ENCODE measurements at regions not wholly inside any gene's neighbourhood (a gene's known extent, or its start where the extent isn't known, plus 50 kb on each side); places are given as distances from the start of the nearest gene placed in this dataset.
"Not testable (repeated sequence)": the region's sequence is repeated elsewhere in the genome, so short reads cannot be mapped to it uniquely, and the experiment has no call there.

DNA sequence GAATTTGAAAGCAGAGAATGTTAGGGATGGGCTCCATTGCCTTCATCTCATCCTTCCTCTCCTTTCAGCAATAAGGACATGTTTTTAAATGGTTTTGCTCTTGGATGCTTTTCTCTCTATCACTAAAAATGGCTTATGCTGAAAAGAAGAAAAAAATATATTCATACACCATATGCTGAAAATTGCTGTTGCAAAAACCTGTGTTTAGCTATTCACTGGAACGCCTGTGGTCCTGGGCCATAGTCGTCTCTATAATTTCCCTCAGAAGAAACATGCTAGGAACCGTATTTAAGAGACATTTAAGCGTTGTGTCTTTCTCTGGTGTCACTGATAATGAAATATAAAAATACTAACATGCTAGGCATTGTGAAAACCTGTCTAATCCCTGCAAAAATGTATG, 324.9 kb downstream of the TSN start:
- no peak overlapping the region for H3K4me3 ChIP-seq (ENCODE audit: low read length in 2 of 2)
- H3K27me3 ChIP-seq (ENCODE audit: control insufficient read depth in 2 of 2, insufficient read depth in 1 of 2, low read length in 1 of 2): no peaks in the 10 kb centered on the region
- H3K9me3 ChIP-seq (ENCODE audit: control insufficient read depth in 2 of 2, insufficient read depth in 1 of 2, low read length in 1 of 2): no peaks in the 10 kb centered on the region
- H3K27ac ChIP-seq (ENCODE audit: low read depth in 1 of 2, low read length in 1 of 2): no peak overlapping the region
- H3K4me1 ChIP-seq (ENCODE audit: control insufficient read depth in 2 of 2, insufficient read depth in 2 of 2, low read length in 2 of 2): no peaks in the 10 kb centered on the region
- 97% methylated on average over 4 of the region's 4 CpGs for WGBS
- H3K36me3 ChIP-seq (ENCODE audit: control insufficient read depth in 2 of 2, insufficient read depth in 2 of 2, low read length in 1 of 2): no peaks in the 10 kb centered on the region
- no peak for DNase-seq (ENCODE audit: low read depth in 6 of 9, low spot score in 9 of 9)

DNA sequence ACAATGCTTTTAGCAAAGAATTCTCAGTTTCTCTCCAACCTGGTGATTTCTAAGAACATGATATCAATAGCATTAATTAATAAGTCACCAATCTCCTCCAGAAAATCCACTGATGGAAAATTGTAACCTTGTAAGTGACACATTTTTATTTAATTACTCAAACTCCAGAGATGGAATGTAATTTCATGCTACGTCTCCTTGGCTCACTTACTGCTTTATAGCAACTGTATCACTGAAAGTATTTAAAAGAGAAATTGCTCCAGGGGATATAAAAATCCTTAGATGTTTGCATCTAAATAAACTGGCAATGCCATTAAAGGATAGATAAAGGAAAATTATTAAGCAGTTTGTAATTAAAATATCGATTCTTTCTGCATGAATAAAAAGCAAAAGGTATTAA, 325.4 kb downstream of the TSN start:
- DNase-seq (ENCODE audit: low read depth in 6 of 9, low spot score in 9 of 9): no peak
- WGBS: 91% methylated on average over 2 of the region's 2 CpGs

DNA sequence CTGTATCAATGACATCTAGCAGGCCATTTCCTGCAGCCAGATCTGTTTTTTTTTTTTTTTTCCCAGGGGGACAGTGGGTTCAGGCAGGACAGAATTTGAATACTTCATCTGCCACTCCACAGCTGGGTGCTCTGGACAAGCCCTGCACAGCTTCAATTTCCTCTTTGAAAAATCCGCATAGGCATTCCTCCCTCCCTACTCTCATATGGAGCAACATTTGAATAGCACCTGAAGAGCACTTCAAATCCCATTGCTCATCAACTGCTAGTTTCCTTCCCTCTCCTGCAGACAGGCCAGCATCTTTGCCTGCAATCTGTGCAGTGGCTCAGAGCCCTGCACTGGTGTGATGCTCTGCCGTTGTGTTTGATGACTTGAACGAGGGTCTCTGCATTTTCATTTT, 326.3 kb downstream of the TSN start:
- H3K27me3 ChIP-seq (ENCODE audit: control insufficient read depth in 2 of 2, insufficient read depth in 1 of 2, low read length in 1 of 2): no peaks in the 10 kb centered on the region
- WGBS: 91% methylated on average over 3 of the region's 3 CpGs
- DNase-seq (ENCODE audit: low read depth in 6 of 9, low spot score in 9 of 9): no peak
- no peak overlapping the region for H3K4me3 ChIP-seq (ENCODE audit: low read length in 2 of 2)
- H3K4me1 ChIP-seq (ENCODE audit: control insufficient read depth in 2 of 2, insufficient read depth in 2 of 2, low read length in 2 of 2): no peaks in the 10 kb centered on the region
- no peaks in the 10 kb centered on the region for H3K36me3 ChIP-seq (ENCODE audit: control insufficient read depth in 2 of 2, insufficient read depth in 2 of 2, low read length in 1 of 2)
- H3K9me3 ChIP-seq (ENCODE audit: control insufficient read depth in 2 of 2, insufficient read depth in 1 of 2, low read length in 1 of 2): no peaks in the 10 kb centered on the region
- no peak overlapping the region for H3K27ac ChIP-seq (ENCODE audit: low read depth in 1 of 2, low read length in 1 of 2)

More for the DNA sequence above, 325.4 kb downstream of the TSN start:
- no peaks in the 10 kb centered on the region for H3K4me1 ChIP-seq (ENCODE audit: control insufficient read depth in 2 of 2, insufficient read depth in 2 of 2, low read length in 2 of 2)
- H3K4me3 ChIP-seq (ENCODE audit: low read length in 2 of 2): no peak overlapping the region
- no peak overlapping the region for H3K27ac ChIP-seq (ENCODE audit: low read depth in 1 of 2, low read length in 1 of 2)
- H3K36me3 ChIP-seq (ENCODE audit: control insufficient read depth in 2 of 2, insufficient read depth in 2 of 2, low read length in 1 of 2): no peaks in the 10 kb centered on the region
- H3K9me3 ChIP-seq (ENCODE audit: control insufficient read depth in 2 of 2, insufficient read depth in 1 of 2, low read length in 1 of 2): no peaks in the 10 kb centered on the region
- H3K27me3 ChIP-seq (ENCODE audit: control insufficient read depth in 2 of 2, insufficient read depth in 1 of 2, low read length in 1 of 2): no peaks in the 10 kb centered on the region

DNA sequence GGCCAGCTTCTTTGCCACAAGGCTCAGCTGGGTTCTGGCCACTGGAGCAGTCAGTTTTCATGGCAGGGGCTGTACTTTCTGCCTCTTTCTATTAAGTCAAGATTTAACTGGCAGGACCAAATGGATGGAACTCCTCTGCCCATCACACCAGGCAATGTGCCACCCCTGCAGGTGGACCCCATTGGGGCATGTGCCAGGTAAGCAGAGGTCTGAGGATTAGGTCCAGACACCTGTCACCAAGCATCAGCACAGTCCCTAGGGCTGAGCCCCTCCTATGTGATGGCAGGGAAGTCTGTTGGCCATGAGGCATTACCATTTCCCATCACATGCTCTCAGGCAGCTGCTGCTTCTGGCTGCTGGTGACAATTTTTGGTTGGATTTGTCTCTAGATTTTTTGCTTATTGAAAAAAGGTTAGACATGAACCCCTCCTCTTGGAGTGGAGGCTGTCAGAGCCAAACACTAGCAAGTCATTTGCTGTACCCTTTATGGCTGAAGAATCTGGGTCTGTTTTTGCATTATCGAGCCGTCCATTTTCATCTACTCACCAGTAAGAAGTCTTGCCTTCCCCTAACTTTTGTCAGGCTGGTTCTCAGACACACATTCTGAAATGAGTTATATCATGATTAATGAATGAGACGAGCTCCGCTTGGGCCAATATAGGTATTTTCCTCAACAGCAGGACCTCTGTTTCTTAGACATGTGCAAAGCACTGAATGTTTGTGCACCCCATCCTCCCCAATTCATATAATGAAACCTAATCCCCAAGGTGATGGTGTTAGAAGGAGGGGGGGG, 328.0 kb downstream of the TSN start:
- H3K4me1 ChIP-seq (ENCODE audit: control insufficient read depth in 2 of 2, insufficient read depth in 2 of 2, low read length in 2 of 2): no peaks in the 10 kb centered on the region
- no peaks in the 10 kb centered on the region for H3K9me3 ChIP-seq (ENCODE audit: control insufficient read depth in 2 of 2, insufficient read depth in 1 of 2, low read length in 1 of 2)
- H3K36me3 ChIP-seq (ENCODE audit: control insufficient read depth in 2 of 2, insufficient read depth in 2 of 2, low read length in 1 of 2): no peaks in the 10 kb centered on the region
- H3K4me3 ChIP-seq (ENCODE audit: low read length in 2 of 2): no peak overlapping the region
- no peaks in the 10 kb centered on the region for H3K27me3 ChIP-seq (ENCODE audit: control insufficient read depth in 2 of 2, insufficient read depth in 1 of 2, low read length in 1 of 2)
- no peak overlapping the region for H3K27ac ChIP-seq (ENCODE audit: low read depth in 1 of 2, low read length in 1 of 2)
- 98% methylated on average over 4 of the region's 4 CpGs for WGBS
- DNase-seq (ENCODE audit: low read depth in 6 of 9, low spot score in 9 of 9): no peak

DNA sequence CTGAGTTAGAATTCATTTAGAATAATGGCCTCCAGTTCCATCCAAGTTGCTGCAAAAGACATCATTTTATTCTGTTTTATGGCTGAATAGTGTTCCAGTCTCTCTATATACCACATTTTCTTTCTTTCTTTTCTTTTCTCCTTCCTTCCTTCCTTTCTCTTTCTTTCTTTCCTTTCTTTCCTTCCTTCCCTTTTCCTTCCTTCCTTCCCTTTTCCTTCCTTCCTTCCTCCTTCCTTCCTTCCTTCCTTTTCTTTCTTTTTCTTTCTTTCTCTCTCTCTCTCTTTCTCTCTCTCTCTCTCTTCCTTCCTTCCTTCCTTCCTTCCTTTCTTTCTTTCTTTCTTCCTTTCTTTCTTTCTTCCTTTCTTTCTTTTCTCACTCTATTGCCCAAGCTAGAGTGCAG, 330.2 kb downstream of the TSN start:
- not testable (repeated sequence) for H3K4me3 ChIP-seq (ENCODE audit: low read length in 2 of 2); H3K9me3 ChIP-seq (ENCODE audit: control insufficient read depth in 2 of 2, insufficient read depth in 1 of 2, low read length in 1 of 2); DNase-seq (ENCODE audit: low read depth in 6 of 9, low spot score in 9 of 9); H3K27me3 ChIP-seq (ENCODE audit: control insufficient read depth in 2 of 2, insufficient read depth in 1 of 2, low read length in 1 of 2); H3K36me3 ChIP-seq (ENCODE audit: control insufficient read depth in 2 of 2, insufficient read depth in 2 of 2, low read length in 1 of 2); H3K27ac ChIP-seq (ENCODE audit: low read depth in 1 of 2, low read length in 1 of 2); H3K4me1 ChIP-seq (ENCODE audit: control insufficient read depth in 2 of 2, insufficient read depth in 2 of 2, low read length in 2 of 2)

DNA sequence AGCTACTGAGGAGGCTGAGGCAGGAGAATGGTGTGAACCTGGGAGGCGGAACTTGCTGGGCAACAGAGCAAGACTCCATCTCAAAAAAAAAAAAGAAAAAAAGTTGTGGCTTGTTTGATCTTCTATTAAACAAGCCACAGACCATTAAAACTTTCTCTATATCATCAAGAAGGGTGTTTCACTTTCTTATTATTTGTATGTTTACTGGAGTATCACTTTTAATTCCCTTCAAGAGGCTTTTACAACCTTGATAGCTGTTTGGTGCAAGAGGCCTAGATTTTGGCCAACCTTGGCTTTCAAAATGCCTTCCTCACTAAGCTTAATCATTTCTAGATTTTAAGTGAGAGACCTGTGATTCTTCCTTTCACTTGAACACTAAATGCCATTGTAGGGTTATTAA, 339.1 kb downstream of the TSN start:
- Histone ChIP-seq H3K27me3 (ENCODE audit: control insufficient read depth in 2 of 2, insufficient read depth in 1 of 2, low read length in 1 of 2) (no peaks in the 10 kb centered on the region), H3K27ac (ENCODE audit: low read depth in 1 of 2, low read length in 1 of 2) (no peak overlapping the region), H3K9me3 (ENCODE audit: control insufficient read depth in 2 of 2, insufficient read depth in 1 of 2, low read length in 1 of 2) (no peaks in the 10 kb centered on the region), H3K36me3 (ENCODE audit: control insufficient read depth in 2 of 2, insufficient read depth in 2 of 2, low read length in 1 of 2) (no peaks in the 10 kb centered on the region), H3K4me3 (ENCODE audit: low read length in 2 of 2) (no peak overlapping the region), H3K4me1 (ENCODE audit: control insufficient read depth in 2 of 2, insufficient read depth in 2 of 2, low read length in 2 of 2) (no peaks in the 10 kb centered on the region)
- DNase-seq (ENCODE audit: low read depth in 6 of 9, low spot score in 9 of 9): no peak
- 100% methylated on average over 1 of the region's 1 CpG for WGBS

DNA sequence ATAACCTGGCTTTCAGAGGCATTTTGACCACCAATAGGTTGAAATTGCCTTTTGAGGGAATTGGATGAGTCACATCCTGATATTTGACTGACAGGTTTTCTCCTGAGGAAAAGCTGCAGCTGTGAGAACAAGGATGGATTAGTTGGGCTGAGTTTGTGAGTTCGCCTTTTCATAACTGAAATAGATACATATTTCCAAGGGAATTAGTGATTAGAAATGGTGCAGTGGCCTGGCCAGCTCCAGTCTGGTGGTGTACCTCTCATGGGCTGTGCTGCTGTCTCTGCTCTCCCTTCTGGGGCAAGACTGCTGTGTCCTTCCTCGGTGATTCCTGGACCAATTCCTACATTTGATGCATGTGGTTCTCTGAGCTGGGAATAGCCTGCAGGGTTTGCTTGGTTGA, 341.3 kb downstream of the TSN start:
- Histone ChIP-seq H3K27ac (ENCODE audit: low read depth in 1 of 2, low read length in 1 of 2) (no peak overlapping the region), H3K4me1 (ENCODE audit: control insufficient read depth in 2 of 2, insufficient read depth in 2 of 2, low read length in 2 of 2) (no peaks in the 10 kb centered on the region), H3K36me3 (ENCODE audit: control insufficient read depth in 2 of 2, insufficient read depth in 2 of 2, low read length in 1 of 2) (no peaks in the 10 kb centered on the region), H3K27me3 (ENCODE audit: control insufficient read depth in 2 of 2, insufficient read depth in 1 of 2, low read length in 1 of 2) (no peaks in the 10 kb centered on the region), H3K4me3 (ENCODE audit: low read length in 2 of 2) (no peak overlapping the region), H3K9me3 (ENCODE audit: control insufficient read depth in 2 of 2, insufficient read depth in 1 of 2, low read length in 1 of 2) (no peaks in the 10 kb centered on the region)
- DNase-seq (ENCODE audit: low read depth in 6 of 9, low spot score in 9 of 9): no peak
- WGBS: 46% methylated on average over 2 of the region's 2 CpGs

DNA sequence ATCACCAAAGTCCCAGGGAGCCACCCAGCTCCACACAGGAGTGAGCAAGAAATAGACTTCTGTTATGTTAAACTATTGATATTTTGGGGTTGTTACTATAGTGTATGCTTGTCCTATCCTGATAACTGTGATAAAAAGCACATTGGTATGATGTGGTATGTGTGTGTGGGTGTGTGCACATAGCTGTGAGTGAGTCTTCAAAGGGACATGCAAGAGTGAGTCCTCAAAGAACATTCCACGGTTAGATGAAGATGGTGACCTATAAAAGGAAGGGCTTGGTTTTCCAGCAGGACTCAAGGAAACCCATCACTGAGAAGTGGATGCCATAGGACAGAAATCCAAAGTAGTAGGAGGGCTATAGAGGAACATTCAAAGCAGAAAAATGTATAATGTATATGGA, 342.9 kb downstream of the TSN start:
- Histone ChIP-seq H3K4me1 (ENCODE audit: control insufficient read depth in 2 of 2, insufficient read depth in 2 of 2, low read length in 2 of 2) (no peaks in the 10 kb centered on the region), H3K9me3 (ENCODE audit: control insufficient read depth in 2 of 2, insufficient read depth in 1 of 2, low read length in 1 of 2) (no peaks in the 10 kb centered on the region), H3K36me3 (ENCODE audit: control insufficient read depth in 2 of 2, insufficient read depth in 2 of 2, low read length in 1 of 2) (no peaks in the 10 kb centered on the region), H3K27me3 (ENCODE audit: control insufficient read depth in 2 of 2, insufficient read depth in 1 of 2, low read length in 1 of 2) (no peaks in the 10 kb centered on the region), H3K4me3 (ENCODE audit: low read length in 2 of 2) (no peak overlapping the region), H3K27ac (ENCODE audit: low read depth in 1 of 2, low read length in 1 of 2) (no peak overlapping the region)
- DNase-seq (ENCODE audit: low read depth in 6 of 9, low spot score in 9 of 9): no peak
- WGBS: 82% methylated on average over 1 of the region's 1 CpG

DNA sequence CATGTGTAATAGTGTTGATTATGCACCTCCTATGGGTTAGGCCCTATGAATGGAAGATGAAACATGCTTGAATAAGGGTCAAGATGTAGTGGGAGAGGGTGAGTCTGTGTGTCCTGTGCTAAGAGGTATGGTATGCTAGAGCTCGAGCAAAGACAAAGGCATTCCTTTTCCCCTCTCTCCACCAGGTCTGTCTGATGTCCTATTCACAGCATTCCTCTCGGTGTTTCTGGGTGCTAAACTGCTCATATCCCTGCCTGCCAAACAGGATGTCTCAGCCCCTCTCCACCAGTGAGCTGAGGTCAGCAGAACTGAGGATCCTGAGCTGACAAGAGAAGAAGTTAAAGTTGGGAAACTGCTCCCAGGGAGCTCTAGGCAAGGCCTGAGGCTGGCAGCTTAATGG, 344.9 kb downstream of the TSN start:
- Histone ChIP-seq H3K27ac (ENCODE audit: low read depth in 1 of 2, low read length in 1 of 2) (no peak overlapping the region), H3K4me3 (ENCODE audit: low read length in 2 of 2) (no peak overlapping the region), H3K4me1 (ENCODE audit: control insufficient read depth in 2 of 2, insufficient read depth in 2 of 2, low read length in 2 of 2) (no peaks in the 10 kb centered on the region), H3K9me3 (ENCODE audit: control insufficient read depth in 2 of 2, insufficient read depth in 1 of 2, low read length in 1 of 2) (no peaks in the 10 kb centered on the region), H3K27me3 (ENCODE audit: control insufficient read depth in 2 of 2, insufficient read depth in 1 of 2, low read length in 1 of 2) (no peaks in the 10 kb centered on the region), H3K36me3 (ENCODE audit: control insufficient read depth in 2 of 2, insufficient read depth in 2 of 2, low read length in 1 of 2) (no peaks in the 10 kb centered on the region)
- no peak for DNase-seq (ENCODE audit: low read depth in 6 of 9, low spot score in 9 of 9)
- WGBS: 98% methylated on average over 2 of the region's 2 CpGs

DNA sequence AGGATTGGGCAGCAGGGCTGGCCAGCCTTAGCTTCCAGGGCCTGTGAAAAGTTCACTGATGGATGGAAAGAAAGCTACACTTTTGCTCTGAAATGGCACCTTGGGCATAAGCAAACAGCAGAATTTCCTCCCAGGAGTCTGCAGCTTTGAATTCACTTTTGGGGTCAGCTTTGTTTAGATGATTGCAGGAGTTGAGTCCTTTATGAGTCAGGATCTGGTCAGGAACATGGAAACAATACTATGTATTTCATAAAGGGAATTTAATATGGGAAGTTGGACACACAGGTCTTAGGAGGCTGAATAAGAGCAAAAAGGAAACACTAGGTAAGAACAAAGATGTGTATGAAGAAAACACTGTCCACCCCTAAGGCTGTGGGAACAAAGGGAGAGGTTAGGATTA, 345.3 kb downstream of the TSN start:
- Histone ChIP-seq H3K27me3 (ENCODE audit: control insufficient read depth in 2 of 2, insufficient read depth in 1 of 2, low read length in 1 of 2) (no peaks in the 10 kb centered on the region), H3K9me3 (ENCODE audit: control insufficient read depth in 2 of 2, insufficient read depth in 1 of 2, low read length in 1 of 2) (no peaks in the 10 kb centered on the region), H3K4me1 (ENCODE audit: control insufficient read depth in 2 of 2, insufficient read depth in 2 of 2, low read length in 2 of 2) (no peaks in the 10 kb centered on the region), H3K36me3 (ENCODE audit: control insufficient read depth in 2 of 2, insufficient read depth in 2 of 2, low read length in 1 of 2) (no peaks in the 10 kb centered on the region), H3K27ac (ENCODE audit: low read depth in 1 of 2, low read length in 1 of 2) (no peak overlapping the region), H3K4me3 (ENCODE audit: low read length in 2 of 2) (no peak overlapping the region)
- no peak for DNase-seq (ENCODE audit: low read depth in 6 of 9, low spot score in 9 of 9)
